GM12878 (cell line): ENCODE measurements at regions not wholly inside any gene's neighbourhood (a gene's known extent, or its start where the extent isn't known, plus 50 kb on each side); places are given as distances from the start of the nearest gene placed in this dataset.

ENCODE experiments used
- ATAC-seq: fragments of 200-7000 bp; cut with Tn5 transposase; 3 replicates; pipeline ENCODE4 v1.9.1; 2020; ENCODE audit warnings: mild to moderate bottlenecking, moderate library complexity
- BruUV-seq: library from RNA; stranded (reverse); fragments of 400-500 nt; replicated peaks from 2 replicates; lab custom pipeline; 2021; lab: Mats Ljungman, UMichigan
- CTCF ChIA-PET: fragments of 300-600 bp; sonication (Branson Sonifier 250); formaldehyde crosslinking; extraction: SDS; loops from one replicate; lab custom pipeline; 2021; ENCODE audit warnings: inconsistent platforms; lab: Yijun Ruan, JAX
- POLR2A ChIA-PET: fragments of 350-600 bp; formaldehyde crosslinking; extraction: SDS; loops from one replicate; lab custom pipeline; 2021; ENCODE audit warnings: inconsistent platforms; lab: Charles Lee
- RAD21 ChIA-PET: fragments of 300-600 bp; sonication (Branson Sonifier 250); formaldehyde crosslinking; loops from one replicate; lab custom pipeline; 2023; ENCODE audit warnings: antibody characterized with exemption; ENCODE audit not compliant: unreplicated experiment; lab: Charles Lee
- SMC1A ChIA-PET: fragments of 300-600 bp; sonication (Branson Sonifier 250); formaldehyde crosslinking; loops from one replicate; lab custom pipeline; 2023; ENCODE audit not compliant: unreplicated experiment, uncharacterized antibody; lab: Charles Lee
- DNase-seq: peaks from one replicate; pipeline ENCODE4 v3.0.0-alpha.2; 2011; ENCODE audit warnings: low read depth, low spot score
- FAIRE-seq: peaks from 3 replicates; lab custom pipeline; 2011; peaks lifted over from hg19 to GRCh38; lab: Jason Lieb, UNC
- H2AFZ ChIP-seq: 2 replicates; pipeline ENCODE4 v1.6.0; 2011; ENCODE audit warnings: low read depth, low read length, control low read depth; ENCODE audit not compliant: control insufficient read depth
- H3K27ac ChIP-seq: 2 replicates; pipeline ENCODE4 v1.5.1; 2011; ENCODE audit warnings: control low read depth; ENCODE audit not compliant: control insufficient read depth, insufficient read depth
- H3K27me3 ChIP-seq, 2 experiments: replicated peaks in 1 of 2; 2 replicates each; pipeline versions ENCODE4 v1.6.0 to v1.6.1; 2011; ENCODE audit warnings: low read length in 1 of 2; ENCODE audit not compliant: control insufficient read depth in 2 of 2, insufficient read depth in 2 of 2
- H3K36me3 ChIP-seq, 2 experiments: 2 replicates each; pipeline ENCODE4 v1.5.1; 2011; ENCODE audit warnings: low read length in 1 of 2; ENCODE audit not compliant: control insufficient read depth in 2 of 2, insufficient read depth in 2 of 2
- H3K4me1 ChIP-seq: 2 replicates; pipeline ENCODE4 v1.6.1; 2011; ENCODE audit warnings: mild to moderate bottlenecking, low read length, moderate library complexity, mixed read lengths; ENCODE audit not compliant: control insufficient read depth, insufficient read depth
- H3K4me2 ChIP-seq: 2 replicates; pipeline ENCODE4 v1.6.0; 2011; ENCODE audit warnings: control low read depth; ENCODE audit not compliant: control insufficient read depth, insufficient read depth
- H3K4me3 ChIP-seq: fragments of 200-600 bp; sonication (generic); 2 replicates; pipeline ENCODE4 v1.5.1; 2016
- H3K79me2 ChIP-seq: 2 replicates; pipeline ENCODE4 v1.6.0; 2011; ENCODE audit warnings: low read length; ENCODE audit not compliant: control insufficient read depth, insufficient read depth
- H3K9ac ChIP-seq: 2 replicates; pipeline ENCODE4 v1.8.0; 2011; ENCODE audit warnings: low read length, control low read depth, mixed read lengths; ENCODE audit not compliant: control insufficient read depth, insufficient read depth
- H3K9me3 ChIP-seq: replicated peaks from 3 replicates; pipeline ENCODE4 v1.5.1; 2011; ENCODE audit warnings: mild to moderate bottlenecking, low read length; ENCODE audit not compliant: control insufficient read depth, insufficient read depth
- H4K20me1 ChIP-seq: 2 replicates; pipeline ENCODE4 v1.6.0; 2011; ENCODE audit not compliant: control insufficient read depth, insufficient read depth
- BHLHE40 ChIP-seq, 2 experiments: fragments of 450-650 bp in 1 of 2; IDR thresholded peaks; 2 replicates each; pipeline ENCODE4 v1.6.1; 2011 to 2017; ENCODE audit warnings: low read depth in 2 of 2, borderline replicate concordance in 1 of 2, improper control_type of control experiment in 1 of 2, low read length in 1 of 2, mild to moderate bottlenecking in 1 of 2
- CEBPB ChIP-seq, 2 experiments: fragments of 150-350 bp in 1 of 2; IDR thresholded peaks; 2 replicates each; pipeline ENCODE4 v1.6.1; 2012 to 2014; ENCODE audit warnings: low read depth in 2 of 2, low read length in 2 of 2, borderline replicate concordance in 1 of 2, inconsistent platforms in 1 of 2
- IRF5 ChIP-seq: fragments of 450-650 bp; IDR thresholded peaks from 2 replicates; pipeline ENCODE4 v1.6.1; 2017; ENCODE audit warnings: borderline replicate concordance
- NBN ChIP-seq: fragments of 450-650 bp; IDR thresholded peaks from 2 replicates; pipeline ENCODE4 v1.6.1; 2016
- NRF1 ChIP-seq: conservative IDR thresholded peaks from 2 replicates; pipeline ENCODE4 v1.6.1; 2011; ENCODE audit warnings: mild to moderate bottlenecking, low read depth, low read length, improper control_type of control experiment
- PAX5 ChIP-seq: IDR thresholded peaks from 2 replicates; pipeline ENCODE4 v1.6.1; 2011; ENCODE audit warnings: low read depth, low read length, borderline replicate concordance
- RELB ChIP-seq: fragments of 450-650 bp; IDR thresholded peaks from 2 replicates; pipeline ENCODE4 v1.6.1; 2017; ENCODE audit warnings: low read depth, mild to moderate bottlenecking, moderate library complexity
- SMAD5 ChIP-seq: IDR thresholded peaks from 2 replicates; pipeline ENCODE4 v1.6.1; 2016; ENCODE audit warnings: antibody characterized with exemption, low read depth
- SMARCA5 ChIP-seq: fragments of 450-650 bp; IDR thresholded peaks from 2 replicates; pipeline ENCODE4 v1.6.1; 2017; ENCODE audit warnings: mild to moderate bottlenecking
- SRF ChIP-seq, 2 experiments: IDR thresholded peaks; 2 replicates each; pipeline ENCODE4 v1.6.1; 2011; ENCODE audit warnings: low read depth in 2 of 2, low read length in 2 of 2, mild to moderate bottlenecking in 1 of 2, moderate library complexity in 1 of 2
- STAT1 ChIP-seq: fragments of 450-650 bp; conservative IDR thresholded peaks from 2 replicates; pipeline ENCODE4 v1.6.1; 2014; ENCODE audit warnings: antibody characterized with exemption, mild to moderate bottlenecking
- TAF1 ChIP-seq: IDR thresholded peaks from 2 replicates; pipeline ENCODE4 v1.6.1; 2011; ENCODE audit warnings: mild to moderate bottlenecking, low read depth, low read length, borderline replicate concordance
- WGBS: methylation state at CpG from one replicate; pipeline ENCODE4 v1.1.6; 2016; ENCODE audit warnings: low lambda C conversion rate; ENCODE audit not compliant: insufficient replicate concordance, insufficient coverage; ENCODE audit errors: missing lambda C conversion rate; 5-methylcytosine and 5-hydroxymethylcytosine counted together
- in situ Hi-C: fragments of 300-500 bp; cut with MboI; formaldehyde crosslinking; loops from 9 replicates; pipeline ENCODE4 v1.14.3; 2018; ENCODE audit warnings: mixed read lengths
- intact Hi-C: fragments of 100-400 bp; cut with micrococcal nuclease; formaldehyde crosslinking; loops from one replicate; pipeline ENCODE4 v1.14.2; 2022; ENCODE audit not compliant: unreplicated experiment

- no peaks in the 10 kb centered on the region for H3K4me1 ChIP-seq
- intact Hi-C loops: no loop called here
- no peak overlapping the region for H3K4me3 ChIP-seq
- BruUV-seq: no TSS peak
- H3K4me2 ChIP-seq: no peak overlapping the region
- ATAC-seq: no peak
- WGBS: 11% methylated on average over 3 of the region's 3 CpGs
- no peak overlapping the region for H2AFZ ChIP-seq
- no peak overlapping the region for H3K27ac ChIP-seq
- POLR2A ChIA-PET: no interaction called here
- TF ChIP-seq PAX5 (no peak), SRF (IDR thresholded peaks at IDR 0.05; ENCODE audit: low read depth in 2 of 2, low read length in 2 of 2) (no peak), NRF1 (no peak), CEBPB (IDR thresholded peaks at IDR 0.05; ENCODE audit: borderline replicate concordance in 1 of 2, low read depth in 2 of 2, low read length in 2 of 2) (no peak), RELB (no peak), SMARCA5 (no peak), SMAD5 (no peak), IRF5 (no peak), BHLHE40 (IDR thresholded peaks at IDR 0.05; ENCODE audit: borderline replicate concordance in 1 of 2, low read depth in 2 of 2, low read length in 1 of 2) (no peak), STAT1 (no peak), TAF1 (no peak), NBN (no peak)
- TF ChIP-seq, all 136 proteins: peak for 0
- in situ Hi-C loops: no loop called here
- H3K9ac ChIP-seq: no peak overlapping the region
- no peaks in the 10 kb centered on the region for H3K27me3 ChIP-seq
- no peaks in the 10 kb centered on the region for H4K20me1 ChIP-seq
- FAIRE-seq: no peak
- ChIA-PET SMC1A (no interaction called here), RAD21 (no interaction called here), CTCF (no interaction called here)
- H3K79me2 ChIP-seq: no peaks in the 10 kb centered on the region
- no peaks in the 10 kb centered on the region for H3K36me3 ChIP-seq
- H3K9me3 ChIP-seq: no peaks in the 10 kb centered on the region
- DNase-seq: no peak
Measured at GRCh38 chr4:132923516-132923915, 225.6 kb upstream of the PCDH10 start.
